ENCODE measurements at regions not wholly inside any gene's neighbourhood (a gene's known extent, or its start where the extent isn't known, plus 50 kb on each side); places are given as distances from the start of the nearest gene placed in this dataset.
"Not testable (repeated sequence)": the region's sequence is repeated elsewhere in the genome, so short reads cannot be mapped to it uniquely, and the experiment has no call there.

GRCh38 chr6:90463359-90463758, 123.5 kb downstream of the MAP3K7 start:
- DNase-seq = no peak

- no peak for DNase-seq
Observed at GRCh38 chr6:90462102-90462501, 124.8 kb downstream of the MAP3K7 start.

GRCh38 chr6:90461383-90461782, 125.5 kb downstream of the MAP3K7 start:
- DNase-seq = no peak

- DNase-seq = no peak
Observed at GRCh38 chr6:90460051-90460450, 126.8 kb downstream of the MAP3K7 start.

- DNase-seq = no peak
Observed at GRCh38 chr6:90459225-90459758, 127.6 kb downstream of the MAP3K7 start.

- no peak for DNase-seq
Observed at GRCh38 chr6:90458353-90459224, 128.3 kb downstream of the MAP3K7 start.

- no peak for DNase-seq
Observed at GRCh38 chr6:90457867-90458259, 129.0 kb downstream of the MAP3K7 start.

- DNase-seq = not testable (repeated sequence)
Observed at GRCh38 chr6:90456997-90457866, 129.6 kb downstream of the MAP3K7 start.

- DNase-seq = no peak
Observed at GRCh38 chr6:90456001-90456400, 130.9 kb downstream of the MAP3K7 start.

- DNase-seq = no peak
Observed at GRCh38 chr6:90454836-90455427, 131.9 kb downstream of the MAP3K7 start.

GRCh38 chr6:90450268-90450953, 136.5 kb downstream of the MAP3K7 start:
- DNase-seq = no peak

- DNase-seq = no peak
Observed at GRCh38 chr6:90449311-90449710, 137.6 kb downstream of the MAP3K7 start.

- DNase-seq = no peak
Observed at GRCh38 chr6:90448836-90449235, 138.0 kb downstream of the MAP3K7 start.

- DNase-seq = peak in 1 of 2 experiments; percentile 6
Observed at GRCh38 chr6:90446164-90446563, 140.7 kb downstream of the MAP3K7 start.

- DNase-seq = no peak
Observed at GRCh38 chr6:90445533-90446108, 141.3 kb downstream of the MAP3K7 start.

- DNase-seq = no peak
Observed at GRCh38 chr6:90444160-90444714, 142.6 kb downstream of the MAP3K7 start.

- DNase-seq = no peak
Observed at GRCh38 chr6:90442366-90442765, 144.5 kb downstream of the MAP3K7 start.

GRCh38 chr6:90440586-90441283, 144.1 kb upstream of the BACH2 start:
- peak in 1 of 2 experiments; percentile 66 for DNase-seq

- no peak for DNase-seq
Observed at GRCh38 chr6:90439586-90439985, 142.9 kb upstream of the BACH2 start.

- DNase-seq = no peak
Observed at GRCh38 chr6:90436403-90436802, 139.8 kb upstream of the BACH2 start.
